A204.1 (cell line): ENCODE measurements at regions not wholly inside any gene's neighbourhood (a gene's known extent, or its start where the extent isn't known, plus 50 kb on each side); places are given as distances from the start of the nearest gene placed in this dataset.
"Not testable (repeated sequence)": the region's sequence is repeated elsewhere in the genome, so short reads cannot be mapped to it uniquely, and the experiment has no call there.

Source experiments
- FAIRE-seq: peaks from 2 replicates; lab custom pipeline; 2012; peaks lifted over from hg19 to GRCh38; lab: Jason Lieb, UNC

DNA sequence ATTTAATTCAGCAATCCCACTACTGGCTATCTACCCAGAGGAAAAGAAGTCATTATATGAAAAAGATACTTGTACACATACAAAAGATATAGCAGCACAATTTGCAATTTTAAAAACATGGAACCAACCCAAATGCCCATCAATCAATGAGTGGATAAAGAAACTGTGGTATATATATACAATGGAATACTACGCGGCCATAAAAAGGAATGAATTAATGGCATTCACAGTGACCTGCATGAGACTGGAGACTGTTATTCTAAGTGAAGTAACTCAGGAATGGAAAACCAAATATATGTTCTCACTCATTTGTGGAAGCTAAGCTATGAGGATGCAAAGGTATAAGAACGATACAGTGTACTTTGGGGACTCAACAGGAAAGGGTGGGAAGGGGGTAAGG lies 102.8 kb upstream of the KCNMA1 start:
- not testable (repeated sequence) for FAIRE-seq

DNA sequence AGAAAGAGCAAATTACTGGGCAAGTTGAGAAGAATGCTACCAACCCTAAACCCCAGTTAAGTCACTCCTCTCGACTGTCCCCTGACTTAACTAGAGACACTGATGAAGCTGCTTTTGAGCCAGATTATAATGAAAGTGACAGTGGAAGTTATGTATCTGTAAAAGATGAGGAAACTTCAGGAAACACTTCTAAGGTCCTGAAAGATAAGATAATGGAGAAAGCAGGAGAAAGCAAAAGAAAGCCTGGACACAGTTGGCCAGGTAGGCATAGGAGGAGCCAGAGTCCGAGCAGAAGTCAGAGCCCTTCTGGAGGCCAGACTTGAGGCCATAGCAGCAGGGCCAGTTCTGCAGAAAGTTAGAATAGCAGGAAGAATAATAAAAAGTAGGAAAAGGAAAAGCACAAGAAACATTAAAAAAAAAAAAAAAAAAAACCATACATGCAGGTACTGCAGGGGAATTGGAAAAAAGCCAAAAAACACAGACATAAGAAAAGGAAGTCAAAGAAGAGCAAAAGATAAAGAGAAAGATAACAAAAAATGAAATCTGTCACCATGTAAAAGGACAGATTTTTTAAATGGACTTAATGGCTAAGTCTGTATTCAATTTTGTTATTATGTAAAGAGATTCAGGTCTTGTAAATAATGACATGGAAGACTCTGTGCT lies 101.0 kb upstream of the KCNMA1 start:
- FAIRE-seq = no peak

DNA sequence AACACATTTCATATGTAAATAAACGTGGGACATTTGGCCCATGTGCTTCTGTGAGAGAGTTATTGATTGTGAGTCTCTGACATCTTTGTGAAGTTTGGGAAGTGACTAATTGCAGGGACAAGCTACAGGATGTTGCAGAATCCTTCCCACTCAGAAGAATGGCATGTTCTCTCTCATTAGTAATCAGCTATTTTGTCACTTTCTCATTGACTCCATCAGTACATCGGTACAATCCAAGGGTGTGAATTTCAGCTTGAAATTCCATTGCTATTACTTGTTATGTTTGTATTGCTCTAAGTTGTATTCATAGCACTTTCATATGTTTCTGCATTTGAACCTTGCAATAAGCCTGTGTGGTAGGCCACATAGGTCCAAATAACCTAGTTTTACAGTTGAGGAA lies 100.0 kb upstream of the KCNMA1 start:
- FAIRE-seq = no peak

DNA sequence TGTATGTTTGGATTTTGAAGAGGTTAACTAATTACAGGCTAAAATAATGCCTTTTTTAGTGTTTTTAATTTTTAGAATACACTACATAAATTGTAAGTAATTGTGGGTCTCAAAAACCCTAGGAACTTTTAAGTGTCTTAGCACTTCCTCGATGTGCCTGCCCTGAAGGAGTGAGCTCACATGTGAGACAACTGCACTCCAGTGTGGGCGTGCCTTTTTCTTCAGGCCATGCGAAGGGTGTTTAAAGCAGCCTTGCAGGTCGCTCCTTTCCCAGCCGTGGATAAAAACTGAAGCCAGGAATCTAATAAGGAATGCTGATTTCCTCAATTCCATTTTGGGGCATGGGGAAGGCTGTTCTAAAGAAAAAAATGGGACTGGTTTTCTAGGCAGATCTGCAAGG lies 97.5 kb upstream of the KCNMA1 start:
- FAIRE-seq = not testable (repeated sequence)

DNA sequence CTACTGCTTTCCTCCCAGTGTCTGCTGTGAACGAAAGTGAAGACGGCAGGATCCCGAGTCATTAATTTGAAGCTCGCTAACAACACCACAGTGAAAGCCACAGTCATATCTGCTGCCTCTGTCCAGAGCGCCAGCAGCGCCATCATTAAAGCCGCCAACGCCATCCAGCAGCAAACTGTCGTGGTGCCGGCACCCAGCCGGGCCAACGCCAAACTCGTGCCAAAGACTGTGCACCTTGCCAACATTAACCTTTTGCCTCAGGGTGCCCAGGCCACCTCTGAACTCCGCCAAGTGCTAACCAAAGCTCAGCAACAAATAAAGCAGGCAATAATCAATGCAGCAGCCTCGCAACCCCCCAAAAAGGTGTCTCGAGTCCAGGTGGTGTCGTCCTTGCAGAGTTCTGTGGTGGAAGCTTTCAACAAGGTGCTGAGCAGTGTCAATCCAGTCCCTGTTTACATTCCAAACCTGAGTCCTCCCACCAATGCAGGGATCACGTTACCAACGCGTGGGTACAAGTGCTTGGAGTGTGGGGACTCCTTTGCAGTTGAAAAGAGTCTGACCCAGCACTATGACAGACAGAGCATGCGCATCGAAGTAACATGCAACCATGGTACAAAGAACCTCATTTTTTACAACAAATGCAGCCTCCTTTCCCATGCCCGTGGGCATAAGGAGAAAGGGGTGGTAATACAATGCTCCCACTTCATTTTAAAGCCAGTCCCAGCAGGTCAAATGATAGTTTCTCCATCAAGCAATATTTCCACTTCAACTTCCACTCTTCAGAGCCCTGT lies 94.8 kb upstream of the KCNMA1 start:
- FAIRE-seq = no peak

DNA sequence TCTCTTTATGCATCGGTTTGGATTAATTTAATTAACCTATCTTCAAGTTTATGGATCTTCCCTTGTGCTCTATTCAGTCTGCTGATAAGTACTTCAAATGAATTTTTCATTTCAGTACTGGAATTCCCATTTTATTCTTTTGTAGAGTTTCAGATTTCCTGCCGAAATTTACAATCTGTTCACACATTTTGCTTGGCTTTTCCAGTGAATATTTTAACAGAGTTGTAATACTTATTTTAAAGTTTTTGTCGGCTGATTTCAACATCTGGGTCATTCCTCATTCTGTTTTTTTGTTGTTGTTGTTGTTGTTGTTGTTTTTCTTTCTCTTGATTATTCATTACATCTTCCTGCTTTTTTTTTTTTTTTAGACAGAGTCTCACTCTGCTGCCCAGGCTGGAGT lies 89.9 kb upstream of the KCNMA1 start:
- no peak for FAIRE-seq

DNA sequence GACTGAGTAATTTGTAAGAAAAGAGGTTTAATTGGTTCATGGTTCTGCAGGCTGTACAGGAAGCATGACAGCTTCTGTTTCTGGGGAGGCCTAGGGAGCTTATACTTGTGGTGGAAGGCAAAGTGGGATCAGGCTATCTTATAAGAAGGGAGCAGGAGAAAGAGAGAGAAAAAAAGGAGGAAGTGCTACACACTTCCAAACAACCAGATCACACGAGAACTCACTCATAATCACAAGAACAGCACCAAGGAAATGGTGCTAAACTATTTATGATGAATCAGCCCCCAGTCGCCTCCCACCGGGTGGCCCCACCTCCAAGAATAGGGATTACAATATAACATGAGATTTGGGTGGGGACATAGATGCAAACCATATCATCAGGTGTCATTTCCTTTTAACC lies 89.1 kb upstream of the KCNMA1 start:
- FAIRE-seq = no peak

DNA sequence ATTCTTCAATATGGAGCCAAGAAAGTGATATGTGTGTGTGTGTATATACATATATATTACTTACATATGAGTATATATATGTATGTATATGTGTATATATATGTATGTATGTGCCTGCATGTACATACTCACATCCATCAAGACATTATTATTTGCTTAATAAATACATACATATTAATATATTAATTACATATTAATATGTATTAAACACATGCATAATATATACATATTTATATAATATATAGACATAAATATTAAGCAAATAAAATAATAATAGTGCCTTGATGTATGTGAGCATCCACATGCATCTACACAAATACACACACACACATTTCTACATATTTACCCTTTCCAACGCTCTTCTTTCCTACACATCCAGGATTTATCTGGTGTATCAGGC lies 88.7 kb upstream of the KCNMA1 start:
- peak; percentile 84 for FAIRE-seq

DNA sequence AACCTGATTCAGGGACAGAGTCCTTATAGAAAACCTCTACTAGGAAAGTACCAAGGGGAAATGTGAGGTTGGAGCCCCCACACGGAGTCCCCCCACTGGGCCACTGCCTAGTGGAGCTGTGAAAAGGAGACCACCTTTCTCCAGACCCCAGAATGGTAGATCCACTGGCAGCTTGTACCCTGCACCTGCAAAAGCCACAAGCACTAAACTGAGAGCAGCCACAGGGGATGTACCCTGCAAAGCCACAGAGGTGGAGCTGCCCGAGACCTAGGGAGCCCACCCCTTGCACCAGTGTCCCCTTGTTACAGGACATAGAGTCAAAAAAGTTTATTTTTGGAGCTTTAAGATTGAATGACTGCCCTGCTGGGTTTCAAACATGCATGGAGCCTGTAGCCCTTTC lies 87.2 kb upstream of the KCNMA1 start:
- FAIRE-seq = no peak

DNA sequence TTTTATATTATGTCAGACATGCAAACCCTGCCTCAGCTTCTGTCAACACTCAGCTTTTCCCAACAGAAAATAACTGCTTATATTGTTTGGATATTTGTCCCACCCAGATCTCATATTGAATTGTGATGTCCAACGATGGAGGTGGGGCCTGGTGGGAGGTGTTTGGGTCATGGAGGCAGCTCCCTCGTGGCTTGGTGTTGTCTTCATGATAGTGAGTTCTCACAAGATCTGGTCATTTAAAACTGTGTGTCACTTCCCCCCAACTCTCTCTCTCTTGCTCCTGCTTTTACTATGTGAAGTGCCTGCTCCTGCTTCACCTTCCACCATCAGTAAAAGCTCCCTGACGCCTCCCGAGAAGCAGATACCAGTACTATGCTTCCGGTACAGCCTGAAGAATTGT lies 85.8 kb upstream of the KCNMA1 start:
- FAIRE-seq = no peak

DNA sequence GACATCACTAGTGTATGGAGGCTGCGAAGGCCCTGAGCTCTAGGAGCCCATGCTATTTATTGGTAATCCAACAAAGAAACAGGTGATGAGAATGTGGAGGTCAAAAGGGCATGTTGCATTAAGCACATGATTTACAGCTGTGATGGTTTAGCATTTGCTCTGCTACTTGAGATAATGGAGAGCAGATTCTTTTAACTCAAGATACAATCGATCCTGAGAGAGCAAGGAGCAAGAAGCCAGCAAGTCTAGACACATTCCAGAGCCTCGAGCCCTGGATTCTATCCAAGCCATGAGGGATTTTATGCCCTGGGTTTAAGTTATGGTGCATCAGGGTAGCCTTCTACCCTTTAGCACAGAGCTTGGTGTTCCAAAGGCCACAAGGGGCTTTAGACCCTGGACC lies 85.3 kb upstream of the KCNMA1 start:
- FAIRE-seq = not testable (repeated sequence)

DNA sequence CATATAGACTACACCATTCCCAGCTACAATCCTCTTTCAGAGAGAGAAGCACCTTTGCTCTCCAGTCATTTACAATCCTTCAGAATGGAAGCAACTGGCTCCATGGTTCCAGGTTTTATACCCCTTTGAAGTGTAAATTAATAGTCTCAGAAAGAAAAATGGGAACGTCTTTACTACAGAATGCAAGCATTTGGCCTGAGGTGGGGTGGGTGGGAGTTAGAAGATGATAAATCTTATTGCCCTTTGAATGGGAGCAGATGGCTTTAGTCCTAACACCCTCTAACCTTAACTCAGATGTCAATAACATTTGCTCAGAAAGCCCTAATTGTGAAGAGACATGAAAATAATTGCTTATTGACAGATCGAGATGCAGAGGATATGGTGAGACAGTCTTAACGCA lies 84.2 kb upstream of the KCNMA1 start:
- no peak for FAIRE-seq

DNA sequence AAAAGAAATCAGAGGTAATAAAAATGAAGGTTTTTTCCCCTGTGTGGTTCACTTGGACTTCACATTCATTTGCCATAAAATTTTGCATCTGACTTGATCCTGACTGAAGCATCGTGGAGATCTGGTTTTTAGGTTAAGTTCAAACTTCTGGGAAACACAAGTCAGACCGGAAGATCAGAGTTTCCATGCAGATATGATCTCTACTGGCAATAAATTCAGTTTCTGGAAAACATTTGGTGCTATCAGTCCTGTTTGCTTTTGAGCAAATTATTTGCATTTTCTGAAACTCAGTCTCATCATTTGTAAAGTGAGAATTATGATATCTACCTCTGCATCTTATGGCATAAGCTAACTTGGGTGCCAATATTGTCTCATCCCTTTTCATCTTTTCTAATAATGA lies 81.3 kb upstream of the KCNMA1 start:
- no peak for FAIRE-seq

DNA sequence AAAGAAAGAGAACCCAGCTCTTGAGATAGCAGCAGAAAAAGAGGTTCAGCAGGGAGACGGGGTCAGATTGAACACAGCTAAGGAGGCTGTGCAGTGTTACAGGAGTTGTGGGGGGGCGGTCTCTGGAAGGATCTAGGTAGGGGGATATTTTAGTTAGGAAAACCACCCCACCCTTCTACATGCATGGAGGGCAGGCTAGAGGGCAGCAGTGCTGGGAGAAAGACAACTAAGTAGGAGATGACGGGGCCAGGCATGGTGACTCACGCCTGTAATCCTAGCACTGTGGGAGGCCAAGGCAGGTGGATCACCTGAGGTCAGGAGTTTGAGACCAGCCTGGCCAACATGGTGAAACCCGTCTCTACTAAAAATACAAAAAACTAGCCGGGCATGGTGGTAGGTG lies 80.7 kb upstream of the KCNMA1 start:
- not testable (repeated sequence) for FAIRE-seq

DNA sequence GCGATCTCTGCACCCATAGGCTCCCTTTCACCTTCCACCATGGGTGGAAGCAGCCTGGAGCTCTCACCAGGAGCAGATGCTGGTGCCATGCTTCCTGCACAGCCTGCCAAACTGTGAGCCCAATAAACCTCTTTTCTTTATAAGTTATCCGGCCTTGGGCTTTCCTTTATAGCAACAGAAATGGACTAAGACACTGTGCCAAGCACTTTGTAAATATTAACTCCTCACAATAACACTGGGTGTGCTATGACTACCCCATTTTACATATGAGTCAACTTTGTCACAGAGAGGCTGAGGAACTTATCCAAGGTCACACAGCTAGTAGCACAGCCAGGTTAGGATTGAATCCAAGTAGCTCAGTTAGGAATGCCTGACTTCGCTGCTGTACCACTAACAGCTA lies 79.7 kb upstream of the KCNMA1 start:
- no peak for FAIRE-seq

DNA sequence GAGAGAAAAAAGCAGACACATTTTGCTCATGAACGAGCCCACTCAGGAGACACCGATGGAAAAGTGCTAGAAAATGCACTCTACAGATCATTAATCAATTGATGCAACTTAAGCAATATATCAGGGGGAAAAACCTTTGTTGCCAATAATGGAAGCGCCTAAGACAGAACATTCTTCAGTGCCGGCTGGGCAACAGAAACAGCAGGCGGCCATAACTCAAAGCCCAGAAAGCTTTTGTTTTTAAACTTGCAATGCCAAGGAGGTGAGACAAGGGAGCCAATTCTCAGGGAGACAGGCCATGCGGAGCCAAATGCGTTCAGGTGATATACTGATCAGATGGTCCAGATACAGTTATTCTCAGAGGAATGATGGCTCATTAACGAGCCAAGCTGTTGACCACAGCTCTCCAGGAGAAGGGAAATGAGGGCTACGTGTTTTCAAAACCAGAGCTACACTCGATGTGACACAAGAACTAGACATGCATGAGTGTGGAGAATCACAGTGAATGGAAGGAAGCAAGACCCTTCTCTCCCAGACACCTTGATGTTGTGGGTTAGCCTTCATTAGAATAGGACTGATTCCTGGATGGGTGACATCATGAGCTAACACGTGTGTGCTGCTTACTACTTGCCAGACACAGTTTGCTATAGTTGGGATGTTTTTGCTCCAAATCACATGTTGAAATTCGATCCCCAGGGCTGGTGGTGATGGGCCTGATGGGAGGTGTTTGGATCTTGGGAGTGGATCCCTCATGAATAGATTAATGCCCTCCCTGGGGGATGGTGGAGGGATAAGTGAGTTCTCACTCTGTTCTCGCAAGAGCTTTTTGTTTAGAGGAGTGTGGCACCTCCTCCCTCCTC lies 79.1 kb upstream of the KCNMA1 start:
- no peak for FAIRE-seq

DNA sequence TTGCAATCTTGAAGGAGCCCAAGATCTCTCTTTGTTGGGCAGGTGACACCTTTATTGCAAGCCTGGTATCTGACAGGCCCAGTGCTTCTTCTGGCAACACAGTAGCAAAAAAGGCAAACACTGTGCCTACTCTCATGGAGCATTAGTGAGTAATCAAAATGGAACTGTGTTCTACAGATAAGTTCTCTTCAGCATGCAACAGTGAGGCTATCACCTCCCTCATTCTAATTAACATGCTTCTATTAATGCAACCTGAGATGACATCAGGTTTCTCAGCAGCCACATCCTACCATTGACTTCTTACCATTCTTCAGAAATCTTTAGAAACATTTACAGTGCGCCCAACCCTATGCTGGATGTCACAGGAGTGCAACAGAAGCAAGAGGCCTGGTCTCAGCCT lies 77.9 kb upstream of the KCNMA1 start:
- FAIRE-seq = no peak

DNA sequence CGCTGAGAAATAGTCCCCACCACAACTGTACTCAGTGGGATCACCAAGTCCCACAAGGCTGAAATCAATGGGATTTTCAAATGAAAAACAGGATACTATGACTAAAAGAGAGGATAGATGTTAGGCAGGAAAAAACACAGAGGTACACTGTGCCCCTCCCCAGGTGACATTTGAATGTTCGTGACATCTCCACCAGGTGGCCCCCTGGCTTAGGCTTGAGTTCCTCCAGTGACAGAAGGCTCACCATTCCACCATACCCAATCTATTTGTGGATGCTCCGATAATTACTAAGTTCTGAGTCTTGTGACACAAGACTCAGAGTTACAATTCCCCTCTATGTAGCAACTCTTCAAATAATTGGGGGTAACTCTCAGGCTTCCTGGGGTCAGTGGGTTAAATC lies 77.5 kb upstream of the KCNMA1 start:
- no peak for FAIRE-seq

DNA sequence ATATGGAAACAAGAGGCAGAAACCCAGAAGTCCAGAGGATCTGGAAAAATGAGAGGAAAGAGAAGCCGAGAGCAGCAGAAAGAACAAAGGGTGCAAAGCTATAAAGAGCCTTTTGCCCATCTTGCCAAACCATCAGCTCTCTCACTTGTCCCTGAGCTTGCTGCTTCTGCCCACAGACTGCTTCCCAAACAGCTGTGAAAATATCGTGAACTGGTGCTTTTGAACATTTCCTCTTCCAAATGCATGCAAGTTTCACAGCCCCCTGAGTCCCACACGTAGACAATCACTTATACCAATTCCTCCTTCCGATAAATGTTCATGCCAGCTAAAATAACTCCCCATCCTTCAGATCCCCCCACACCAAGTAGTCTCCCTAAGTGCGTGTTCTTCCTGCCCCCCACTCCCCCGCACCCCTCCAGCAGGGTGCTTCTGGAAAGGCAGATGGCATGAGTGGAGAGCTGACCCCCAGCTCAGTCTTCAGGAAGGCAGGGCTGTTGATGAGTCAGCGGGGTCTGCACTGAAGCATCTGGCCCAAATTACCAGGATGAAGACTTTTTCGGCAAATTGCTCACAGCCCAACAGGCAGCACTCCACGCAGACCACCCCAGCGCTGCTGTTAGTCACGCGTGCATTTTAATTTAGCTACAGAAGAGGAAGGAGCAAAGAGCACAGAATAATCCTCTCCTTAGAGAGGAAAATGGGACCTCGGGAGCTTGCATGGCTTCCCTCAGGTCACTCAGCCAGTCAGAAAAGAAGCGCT lies 76.1 kb upstream of the KCNMA1 start:
- no peak for FAIRE-seq

DNA sequence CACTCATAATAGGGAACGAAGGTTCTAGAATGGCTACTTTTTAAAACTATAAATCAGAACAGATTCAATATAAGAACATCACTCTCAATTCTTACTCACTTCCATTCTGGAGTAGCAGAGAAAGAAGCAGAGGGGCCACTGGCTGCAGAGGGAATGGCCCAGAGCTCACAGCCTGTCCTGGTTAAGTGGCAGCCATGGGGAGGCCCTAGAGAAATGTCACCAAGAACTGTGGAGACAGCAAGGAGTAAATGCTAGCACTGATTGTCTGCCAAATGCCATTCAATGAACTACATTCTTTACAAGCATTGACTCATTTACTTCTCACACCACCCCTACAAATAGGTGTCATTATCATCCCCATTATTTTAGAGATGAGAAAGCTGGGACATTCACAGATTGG lies 74.6 kb upstream of the KCNMA1 start:
- FAIRE-seq = no peak

DNA sequence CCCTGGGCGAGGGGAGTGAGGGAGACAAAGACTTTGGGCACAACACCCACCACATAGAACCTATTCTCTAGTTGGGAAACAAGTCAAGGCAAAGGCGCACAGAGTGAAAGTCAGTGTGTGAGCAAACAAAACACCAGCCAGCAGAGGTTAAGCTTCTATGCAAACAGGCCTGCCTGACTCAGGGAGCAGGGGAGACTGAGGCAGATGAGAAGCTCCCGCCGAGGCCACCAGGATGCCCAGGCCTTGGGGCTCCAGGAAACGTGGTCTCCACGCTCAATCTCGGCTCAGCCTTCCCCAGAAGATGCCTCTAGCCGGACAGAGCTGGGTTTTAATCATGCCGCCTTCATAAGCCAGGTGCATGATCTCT lies 74.1 kb upstream of the KCNMA1 start:
- FAIRE-seq = no peak
